Stromal cell of bone marrow (primary cell): ENCODE measurements at regions not wholly inside any gene's neighbourhood (a gene's known extent, or its start where the extent isn't known, plus 50 kb on each side); places are given as distances from the start of the nearest gene placed in this dataset.
A peak's percentile ranks its signal among the peaks of the same experiment; 100 is the strongest.
"Not testable (repeated sequence)": the region's sequence is repeated elsewhere in the genome, so short reads cannot be mapped to it uniquely, and the experiment has no call there.

Source experiments
- DNase-seq: peaks from one replicate; pipeline ENCODE4 v3.0.0-alpha.2; 2012; ENCODE audit warnings: low read depth

DNA sequence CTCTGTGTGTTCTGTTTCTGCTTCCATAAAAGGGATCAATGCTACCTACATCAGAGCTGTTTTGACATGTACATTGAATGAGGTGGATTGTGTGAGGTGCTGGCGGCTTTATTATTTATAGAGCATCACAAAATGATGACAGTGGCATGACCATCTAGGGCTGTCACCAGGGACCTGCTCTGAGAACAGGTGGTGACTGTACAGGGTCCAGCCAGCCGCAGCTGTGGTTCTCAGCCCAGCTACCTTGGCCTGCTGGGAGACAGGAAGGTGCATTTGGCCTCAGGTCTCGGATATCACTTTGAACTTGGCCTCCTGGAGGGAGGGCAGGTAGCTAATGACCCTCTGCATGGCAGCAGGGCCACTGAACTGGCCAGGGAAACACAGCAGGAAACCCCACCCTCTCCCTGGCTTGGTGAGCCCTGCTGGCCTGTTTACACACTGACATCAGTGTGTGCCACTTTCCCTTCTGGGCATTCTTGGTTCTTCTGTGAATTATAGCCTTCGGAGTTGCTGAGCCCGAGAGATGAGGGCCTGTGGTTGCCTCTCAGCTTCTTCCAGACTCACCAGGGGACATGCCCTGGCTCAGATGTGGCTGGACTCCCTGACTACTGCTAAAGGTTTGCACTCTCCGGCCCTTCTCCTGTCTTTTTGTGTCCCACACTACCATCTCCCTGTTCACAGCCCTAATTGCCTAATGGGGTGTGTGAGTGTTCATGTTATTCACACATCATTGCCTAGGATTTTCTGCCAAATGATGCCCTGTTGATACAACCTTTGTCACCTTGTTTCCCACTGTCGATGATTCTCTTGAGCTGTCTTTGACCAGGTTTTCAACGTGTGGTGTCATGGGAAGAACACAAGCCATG is 109.2 kb upstream of the RAB12 start:
- no peak for DNase-seq

DNA sequence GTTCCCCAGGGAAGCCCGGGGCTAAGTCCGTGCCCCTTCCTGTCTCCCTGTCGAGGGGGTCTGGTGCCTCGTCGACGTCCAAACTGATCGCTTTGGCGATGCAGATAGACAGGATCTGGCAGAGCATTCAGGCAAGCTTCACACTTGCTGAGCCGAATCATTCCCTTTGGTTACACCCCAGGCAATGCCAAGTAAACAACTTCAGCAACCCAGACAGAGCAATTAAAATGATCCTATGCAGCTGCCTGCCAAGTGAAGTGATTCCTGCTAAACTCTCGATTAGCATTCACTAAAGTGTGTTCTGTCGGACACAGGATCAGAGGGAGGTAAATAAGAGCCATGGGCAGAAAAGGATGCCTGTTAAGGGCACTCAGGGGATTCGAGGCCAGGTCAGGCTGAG is 108.2 kb upstream of the RAB12 start:
- no peak for DNase-seq

DNA sequence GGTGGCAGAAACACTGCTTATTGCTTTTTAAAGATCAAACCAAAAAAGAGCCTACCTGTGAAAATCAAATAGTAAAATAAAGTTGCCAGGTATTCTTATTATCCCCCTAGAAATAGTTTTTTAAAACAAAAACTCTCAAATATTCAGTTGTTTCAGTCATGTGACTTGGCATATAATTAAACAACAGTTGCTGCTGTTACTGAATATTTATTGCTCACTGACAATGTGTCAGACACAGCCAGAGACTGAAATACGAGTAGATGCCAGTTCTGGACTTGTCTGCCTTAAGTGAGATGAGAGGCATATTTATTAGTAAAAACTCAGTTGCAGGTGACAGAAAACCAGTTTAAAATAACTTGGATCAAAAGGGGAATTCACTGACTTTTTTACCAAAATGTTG is 106.0 kb upstream of the RAB12 start:
- no peak for DNase-seq

DNA sequence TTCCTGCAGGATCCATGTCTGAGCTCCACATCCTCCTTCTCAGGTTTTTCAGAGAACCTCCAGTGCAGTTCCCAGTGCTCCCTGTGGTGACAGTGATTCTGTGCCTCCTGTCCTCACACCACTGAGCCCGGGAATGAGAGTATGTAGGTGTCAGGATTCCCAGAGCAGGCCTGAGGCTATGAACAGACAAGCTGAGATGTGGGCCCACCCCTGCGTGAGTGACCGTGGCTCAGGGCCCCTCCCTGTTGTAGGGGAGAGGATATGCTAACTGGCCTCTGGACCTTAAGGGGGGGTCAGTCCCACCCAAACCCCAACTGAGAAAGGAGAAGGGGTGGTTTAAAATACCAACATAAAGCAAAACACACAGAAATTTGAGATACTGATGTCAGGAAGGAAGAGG is 104.8 kb upstream of the RAB12 start:
- DNase-seq: no peak

DNA sequence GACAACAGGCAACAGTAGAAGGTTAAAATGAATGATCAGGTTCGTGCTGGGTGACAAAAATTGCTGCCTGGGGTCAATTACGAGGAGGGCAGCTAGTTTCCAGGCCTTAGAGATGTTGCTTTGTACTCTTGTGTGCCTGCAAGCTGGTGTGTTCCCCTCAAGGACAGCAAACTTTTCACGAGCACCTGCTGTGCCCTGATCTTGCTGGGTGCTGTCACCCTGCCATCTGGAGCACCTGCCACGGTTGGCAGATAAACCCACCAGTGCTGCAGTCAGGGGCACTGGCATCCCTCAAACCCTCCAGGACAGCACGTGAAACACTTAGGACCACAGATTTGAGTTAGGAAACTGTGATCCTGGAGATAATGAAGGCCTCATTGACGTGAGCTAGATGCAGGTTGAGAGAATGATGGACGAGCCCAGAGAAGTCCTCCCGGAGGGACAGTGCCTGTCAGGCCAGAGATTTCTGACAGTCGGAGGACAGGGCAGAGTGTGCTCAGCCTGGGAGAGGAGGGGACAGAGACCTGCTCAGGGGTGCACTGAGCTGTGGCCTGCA is 104.3 kb upstream of the RAB12 start:
- no peak for DNase-seq

DNA sequence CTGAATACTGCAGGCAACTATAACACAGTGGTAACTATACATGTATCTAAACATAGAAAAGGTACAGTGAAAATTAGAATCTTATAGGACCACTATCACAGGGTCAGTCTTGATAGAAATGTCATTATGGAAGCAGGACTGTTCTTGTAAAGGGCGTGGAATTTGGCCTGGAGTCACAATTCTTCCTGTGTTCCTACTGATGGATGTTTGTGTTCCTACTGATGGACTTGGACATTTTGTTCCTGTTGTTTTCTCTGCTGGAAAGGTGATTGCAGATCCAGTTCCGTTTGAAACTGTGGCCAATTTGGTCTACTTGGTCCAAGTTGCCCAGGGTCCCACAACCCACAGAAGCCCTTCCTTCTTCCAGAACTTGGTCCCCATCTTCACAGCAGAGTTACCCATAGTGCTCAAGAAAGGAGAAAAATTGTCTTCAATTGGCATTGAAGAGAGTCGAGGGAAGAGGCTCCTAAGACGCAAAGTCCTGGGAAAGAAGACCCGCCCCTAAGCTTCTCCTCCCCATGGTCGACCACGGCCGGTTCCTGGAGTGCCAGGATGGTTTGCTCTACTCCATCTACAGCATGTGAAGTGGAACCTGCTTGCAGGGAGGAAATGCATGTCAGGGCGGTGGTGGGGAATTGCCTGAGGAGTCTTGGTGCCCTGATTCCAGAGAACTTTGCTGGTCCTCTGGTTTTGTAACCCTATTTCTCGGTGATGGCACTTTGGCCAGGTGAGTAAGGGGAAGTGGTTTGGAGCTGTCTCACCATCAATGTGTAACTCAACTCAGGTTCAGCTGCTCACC is 102.8 kb upstream of the RAB12 start:
- no peak for DNase-seq

DNA sequence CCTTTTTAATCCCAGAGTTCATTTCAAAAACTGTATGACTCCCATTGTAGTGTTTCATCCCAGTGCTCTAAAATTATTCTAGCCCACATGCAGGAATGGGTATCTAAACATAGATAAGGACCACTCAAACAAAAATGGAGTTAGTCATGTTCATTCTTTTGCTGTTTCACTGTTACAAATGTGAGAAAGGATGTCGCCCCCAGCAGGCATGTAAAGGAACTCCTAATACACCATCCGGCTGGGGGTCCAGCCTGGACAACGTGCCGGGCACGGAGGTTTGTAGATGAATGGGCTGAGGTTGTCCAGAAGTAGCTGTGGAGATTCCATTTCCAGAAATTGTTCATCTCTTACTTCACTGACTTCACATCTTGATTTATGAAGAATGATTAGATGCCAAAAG is 101.9 kb upstream of the RAB12 start:
- DNase-seq: peak; percentile 2

DNA sequence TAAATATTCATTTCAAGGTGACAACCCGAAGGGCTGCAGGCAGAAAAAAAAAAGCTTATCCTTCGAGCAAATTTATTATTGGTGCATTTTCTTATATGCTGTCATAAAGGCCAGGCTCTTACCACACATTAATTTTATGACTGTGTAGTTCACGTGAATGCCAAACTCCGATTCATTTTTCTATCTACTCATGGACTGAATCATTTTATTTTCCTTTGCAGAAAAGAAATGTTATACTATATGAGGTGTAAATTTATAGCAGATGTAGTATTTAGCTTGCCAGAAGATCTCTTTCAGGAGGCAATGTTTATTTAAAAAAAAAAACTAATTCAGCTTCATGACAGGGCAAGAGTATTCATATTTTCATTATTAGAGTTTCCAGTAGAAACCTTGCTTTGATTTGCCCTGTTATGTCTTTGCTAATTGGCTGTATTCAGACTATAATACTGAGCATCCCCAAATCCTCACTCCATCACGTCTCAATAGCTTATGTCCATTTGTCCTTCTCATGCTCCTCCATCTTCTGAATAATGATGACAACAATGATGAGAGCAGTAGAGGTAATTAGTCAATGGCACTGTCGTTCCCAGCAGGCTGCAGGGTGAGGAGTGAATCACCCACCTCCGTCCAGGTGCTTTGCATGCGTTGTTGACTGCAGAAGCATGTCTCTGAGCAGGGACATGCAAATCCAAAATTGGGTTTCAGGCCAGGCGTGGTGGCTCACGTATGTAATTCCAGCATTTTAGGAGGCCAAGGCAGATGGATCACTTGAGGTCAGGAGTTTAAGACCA is 101.1 kb upstream of the RAB12 start:
- peak; percentile 62 for DNase-seq

DNA sequence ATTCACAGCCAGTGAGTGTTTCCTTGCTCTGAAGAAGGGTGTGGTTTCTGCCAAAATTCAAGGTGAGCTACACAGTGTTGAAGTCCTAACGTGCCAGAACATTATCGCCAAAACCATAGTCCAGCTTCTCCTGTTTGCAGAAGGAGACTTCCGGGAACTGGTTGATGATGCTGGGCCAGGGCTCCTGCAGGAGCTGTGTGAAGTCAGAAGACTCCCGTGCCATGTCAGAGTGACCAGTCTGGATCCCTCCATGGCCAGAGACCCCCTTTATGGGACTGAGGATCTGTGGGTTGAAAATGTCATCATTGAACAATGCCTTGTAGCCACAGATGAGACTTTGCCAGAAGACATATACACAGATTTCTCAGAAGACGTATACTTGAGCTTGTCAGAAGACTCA is 96.0 kb upstream of the RAB12 start:
- DNase-seq: no peak

DNA sequence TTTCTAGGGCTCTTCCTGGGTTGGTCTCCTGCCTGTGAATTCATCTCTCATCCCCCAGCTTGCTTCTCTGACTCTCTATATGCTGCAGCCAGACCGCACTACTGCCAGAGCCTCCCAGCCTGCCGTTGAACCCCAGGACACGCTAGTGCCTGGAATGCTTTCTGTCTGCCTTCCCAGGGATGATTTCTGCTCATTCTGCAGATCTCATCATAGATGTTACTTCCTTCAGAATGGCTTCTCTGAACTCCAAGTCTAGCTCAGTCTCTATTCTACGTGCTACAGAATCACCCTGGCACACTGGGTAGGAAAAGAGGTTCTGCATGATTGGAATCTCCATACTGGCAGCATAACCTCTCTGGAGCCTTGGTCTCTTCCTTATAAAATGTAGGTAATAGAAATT is 94.8 kb upstream of the RAB12 start:
- no peak for DNase-seq

DNA sequence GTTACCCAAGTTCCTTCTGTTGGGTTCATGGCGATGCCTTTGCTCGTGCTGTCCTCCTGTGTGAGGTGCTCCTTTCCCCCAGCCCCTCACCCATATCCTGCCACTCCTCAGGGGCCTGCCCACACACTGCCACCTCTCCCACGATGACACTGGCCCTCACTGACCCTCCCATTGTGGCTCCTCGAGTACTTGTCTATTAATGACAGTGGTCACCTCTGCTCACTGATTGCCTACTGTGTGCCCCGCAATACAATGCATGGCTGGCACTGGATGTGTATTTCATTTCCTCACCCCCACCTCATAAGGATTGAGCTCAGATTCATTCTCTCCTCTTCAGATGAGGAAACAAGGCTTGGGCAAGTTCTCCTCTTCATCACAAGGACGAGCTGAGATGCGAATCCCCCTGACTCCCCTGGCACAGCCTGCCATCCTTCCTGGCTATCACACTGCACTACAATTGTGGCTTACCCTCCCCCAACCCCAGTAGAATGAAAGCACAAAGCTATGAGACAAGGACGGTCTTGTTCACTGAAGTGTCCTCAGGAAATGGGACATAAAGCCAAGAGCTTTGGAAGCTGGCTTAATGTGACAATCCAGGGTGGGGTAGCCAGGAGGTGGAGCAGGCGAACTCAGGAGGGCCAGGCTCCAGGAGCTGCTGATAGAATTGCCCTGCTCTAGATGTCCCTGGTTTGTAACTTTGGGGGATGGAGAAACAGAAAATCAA is 93.9 kb upstream of the RAB12 start:
- no peak for DNase-seq

DNA sequence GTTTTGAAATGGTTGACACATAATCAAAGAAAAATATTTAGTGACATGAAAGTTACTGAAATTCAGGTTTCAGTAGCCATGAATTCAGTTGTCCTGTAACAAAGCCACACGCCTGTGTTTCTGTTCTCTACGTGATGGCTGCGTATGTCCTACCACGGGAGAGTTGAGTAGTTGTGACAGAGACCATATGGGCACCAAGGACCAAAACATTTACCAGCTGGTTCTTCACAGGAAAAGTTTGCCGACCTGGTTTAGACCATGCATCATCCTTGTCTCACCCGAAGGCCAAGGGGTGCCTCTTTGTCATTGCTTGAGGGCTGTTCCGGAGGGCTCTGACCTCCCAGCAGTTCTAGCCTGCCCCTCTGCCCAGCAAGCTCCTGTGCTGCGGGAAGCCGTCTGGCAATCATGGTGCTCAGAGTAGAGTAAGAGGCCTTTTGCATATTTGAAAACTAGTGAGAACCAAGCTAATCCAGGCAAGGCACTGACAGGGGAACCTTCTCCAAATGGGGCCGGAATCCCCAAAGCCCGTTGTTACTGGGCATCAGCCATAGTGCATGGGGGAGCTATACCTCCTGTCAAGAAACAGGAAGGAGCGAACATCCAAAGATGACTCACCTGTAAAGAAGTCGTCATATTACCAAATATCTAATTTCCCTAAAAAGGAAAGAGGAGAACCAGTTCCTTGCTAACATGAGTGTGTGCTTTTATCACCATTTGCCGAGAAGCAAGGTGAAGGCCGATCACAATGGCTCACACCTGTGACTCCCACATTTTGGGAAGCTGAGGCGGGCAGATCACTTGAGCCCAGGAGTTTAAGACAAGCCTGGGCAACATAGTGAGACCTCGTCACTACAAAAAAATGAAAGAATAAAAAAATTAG is 92.6 kb upstream of the RAB12 start:
- no peak for DNase-seq

DNA sequence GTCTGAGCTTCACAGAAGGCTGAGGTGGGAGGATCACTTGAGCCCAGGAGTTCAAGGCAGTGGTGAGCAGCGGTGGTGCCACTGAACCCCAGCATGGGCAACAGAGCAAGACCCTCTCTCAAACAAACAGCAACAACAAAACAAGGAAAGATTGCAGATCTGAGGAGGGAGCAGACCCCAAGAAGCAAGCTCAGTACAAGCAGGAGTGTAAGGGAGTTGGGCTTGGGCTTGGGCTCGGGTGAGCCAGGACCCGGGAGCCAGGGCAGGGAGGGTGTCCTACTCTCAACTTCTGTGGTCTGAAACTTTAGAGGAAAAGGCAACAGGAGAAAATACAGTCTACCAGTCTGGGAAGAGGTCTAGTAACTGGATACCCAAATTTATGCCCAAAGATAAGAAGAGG is 92.0 kb upstream of the RAB12 start:
- no peak for DNase-seq

DNA sequence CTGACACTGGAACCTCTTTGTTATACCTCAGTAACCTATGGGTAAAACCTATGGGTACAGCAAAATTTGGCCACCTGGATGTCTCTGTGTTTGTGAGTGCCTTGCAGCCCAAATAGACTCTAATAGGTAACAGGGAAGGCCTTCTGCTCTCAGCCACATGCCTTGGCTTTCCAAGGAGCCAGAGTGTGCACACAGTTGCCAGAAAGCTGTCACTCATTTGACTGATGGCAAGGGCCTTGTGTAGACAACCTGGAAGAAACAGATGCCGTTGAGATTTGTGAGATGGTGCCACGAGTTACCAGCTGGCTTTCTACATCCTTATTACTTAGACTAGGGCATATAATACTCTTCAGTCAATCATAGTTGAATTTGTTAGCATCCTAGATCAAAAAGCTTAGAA is 90.1 kb upstream of the RAB12 start:
- no peak for DNase-seq

DNA sequence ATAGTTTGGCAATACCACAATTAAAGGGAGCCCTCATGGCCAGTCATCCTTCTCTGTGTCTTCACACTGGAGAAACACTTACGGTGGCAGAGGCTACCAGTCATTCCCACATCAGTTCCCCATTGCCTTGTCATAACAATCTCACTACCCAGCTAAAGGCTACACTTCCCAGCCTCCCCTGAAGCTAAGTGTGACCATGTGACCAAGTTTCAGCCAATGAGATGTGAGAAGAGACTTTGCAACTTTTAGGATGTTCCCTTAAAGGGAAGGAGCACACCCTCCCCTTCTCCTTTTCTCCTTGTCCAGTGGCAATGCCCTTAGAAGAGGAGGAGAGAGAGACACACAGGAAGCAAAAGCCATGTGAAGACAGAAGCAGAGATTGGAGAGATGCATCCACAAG is 89.0 kb upstream of the RAB12 start:
- DNase-seq: no peak

DNA sequence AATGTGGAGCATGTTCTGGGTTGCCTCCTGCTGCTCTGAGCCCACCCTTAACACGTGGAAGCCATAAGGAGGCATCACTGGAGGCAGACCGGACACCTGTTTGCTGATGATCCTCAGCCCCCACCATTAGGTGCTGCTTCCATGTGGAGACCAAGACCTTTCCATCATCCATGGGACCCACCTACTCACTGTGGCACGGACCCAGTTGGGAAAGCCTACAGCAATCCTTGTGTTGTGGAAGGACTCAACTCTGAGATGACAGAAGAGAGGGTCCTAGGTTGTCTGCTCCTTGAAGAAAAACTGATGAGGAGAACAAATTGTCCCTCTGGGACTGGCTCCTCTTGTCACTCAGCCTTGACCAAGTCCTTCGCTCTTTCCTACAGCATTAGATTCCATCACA is 86.5 kb upstream of the RAB12 start:
- DNase-seq: no peak

DNA sequence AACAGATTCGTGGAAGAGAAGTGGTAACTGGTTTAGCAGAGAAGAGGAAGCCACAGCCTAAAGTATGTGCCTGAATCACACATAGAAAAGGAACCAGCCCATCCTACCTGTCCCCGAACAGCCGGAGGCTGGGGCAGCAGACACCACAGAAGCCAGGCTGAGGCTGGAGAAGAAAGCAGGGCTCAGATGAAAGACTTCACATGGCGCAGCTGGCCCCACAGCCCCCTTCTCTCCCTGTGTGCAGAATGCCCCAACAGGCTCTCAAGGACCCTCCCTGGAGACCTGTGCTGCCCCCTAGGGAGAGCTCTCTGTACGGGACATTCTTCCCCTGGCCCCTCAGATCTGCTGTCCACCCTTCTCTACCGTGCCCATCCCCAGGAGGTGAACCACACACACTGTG is 83.5 kb upstream of the RAB12 start:
- no peak for DNase-seq

DNA sequence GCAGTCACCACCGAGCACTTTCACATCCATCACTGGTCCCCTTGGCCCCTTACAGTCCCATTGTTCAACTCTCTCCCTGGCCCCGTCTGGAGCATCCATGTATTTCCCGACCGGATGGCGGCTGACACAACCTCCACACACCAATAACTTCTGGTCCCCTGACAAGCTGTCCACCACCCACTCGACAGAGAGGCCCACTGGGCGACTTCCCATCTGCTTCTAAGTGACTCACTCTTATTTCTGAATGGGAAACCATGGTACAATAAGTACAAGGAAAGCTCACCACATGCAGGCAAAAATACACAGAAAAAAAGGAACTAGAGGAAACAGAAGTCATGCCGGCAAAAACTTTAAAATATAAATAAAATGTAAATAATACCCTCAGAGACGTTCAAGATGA is 82.9 kb upstream of the RAB12 start:
- DNase-seq: no peak

DNA sequence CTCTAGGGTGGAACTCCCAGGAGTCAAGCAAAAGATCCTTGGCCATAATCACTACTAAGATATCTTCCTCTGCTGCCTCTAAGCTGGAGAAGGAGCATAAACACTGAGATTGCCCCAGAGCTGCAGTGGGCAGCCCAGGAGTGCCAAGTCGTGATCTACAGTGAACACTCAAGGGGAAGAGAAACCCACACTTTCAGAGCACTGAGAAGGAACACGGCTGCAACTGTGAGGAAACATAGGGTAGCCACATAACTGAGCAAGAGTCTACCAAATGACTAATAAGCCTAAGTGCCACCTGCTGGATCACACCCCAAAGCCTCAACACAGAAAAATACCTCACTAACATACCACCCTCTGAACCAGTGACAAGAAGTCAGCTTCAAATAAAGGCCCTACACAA is 79.6 kb upstream of the RAB12 start:
- no peak for DNase-seq

DNA sequence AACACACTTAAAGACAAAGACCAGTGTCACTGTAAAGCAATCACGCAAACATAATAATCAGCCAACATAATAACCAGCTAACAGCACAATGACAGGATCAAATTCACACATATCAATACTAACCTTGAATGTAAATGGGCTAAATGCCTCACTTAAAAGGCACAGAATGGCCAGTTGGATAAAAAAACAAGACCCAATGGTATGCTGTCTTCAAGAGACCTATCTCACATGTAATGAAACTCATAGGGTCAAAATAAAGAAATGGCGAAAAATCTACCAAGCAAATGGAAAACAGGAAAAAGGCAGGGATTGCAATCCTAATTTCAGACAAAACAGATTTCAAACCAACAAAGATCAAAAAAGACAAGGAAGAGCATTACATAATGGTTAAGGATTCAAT is 78.2 kb upstream of the RAB12 start:
- DNase-seq: not testable (repeated sequence)

DNA sequence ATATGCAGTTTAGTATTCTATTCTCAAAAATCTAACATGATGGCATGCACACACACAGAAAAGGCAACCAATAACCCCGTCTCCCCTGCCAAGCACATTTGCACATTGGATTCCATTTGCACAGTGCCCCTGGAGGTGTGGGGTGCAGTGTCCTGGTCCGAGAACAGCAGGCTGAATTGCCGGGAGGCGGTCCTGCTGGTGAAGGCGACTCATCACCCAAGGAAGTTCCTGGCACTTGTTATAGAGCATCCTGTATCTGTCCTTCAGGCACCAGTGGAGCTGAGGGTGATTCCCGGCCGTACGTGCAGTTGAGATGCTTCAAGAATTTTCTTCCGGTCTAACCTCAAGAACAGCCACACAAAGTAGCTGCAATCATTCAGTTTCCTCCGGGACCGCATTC is 73.0 kb upstream of the RAB12 start:
- DNase-seq: no peak
